Tibial artery (tissue), 4 donors: ENCODE measurements at regions not wholly inside any gene's neighbourhood (a gene's known extent, or its start where the extent isn't known, plus 50 kb on each side); places are given as distances from the start of the nearest gene placed in this dataset.
"Not testable (repeated sequence)": the region's sequence is repeated elsewhere in the genome, so short reads cannot be mapped to it uniquely, and the experiment has no call there.

ENCODE experiments used
- DNase-seq, 2 donors: peaks; one replicate each; pipeline ENCODE4 v3.0.0-alpha.2; 2019
- H3K27ac ChIP-seq, 2 donors: fragments of 200-600 bp; sonication (generic) in 1 of 2; 1 replicate in 1 of 2; 2 replicates in 1 of 2; pipeline ENCODE4 v1.5.1; 2018 to 2019; ENCODE audit warnings: mild to moderate bottlenecking in 1 of 2
- H3K27me3 ChIP-seq, 2 donors: fragments of 200-600 bp; sonication (generic) in 1 of 2; one replicate each; pipeline versions ENCODE4 v1.5.1 to v1.6.0; 2016 to 2019
- H3K36me3 ChIP-seq, 3 donors: fragments of 200-600 bp; sonication (generic) in 2 of 3; one replicate each; pipeline ENCODE4 v1.5.1; 2016 to 2019; ENCODE audit warnings: mild to moderate bottlenecking in 2 of 3
- H3K4me1 ChIP-seq, 4 donors: fragments of 200-600 bp; sonication (generic) in 2 of 4; 1 replicate in 3 of 4; 2 replicates in 1 of 4; pipeline ENCODE4 v1.5.1; 2016 to 2019
- H3K4me3 ChIP-seq, 2 donors: fragments of 200-600 bp; sonication (generic) in 1 of 2; 1 replicate in 1 of 2; 2 replicates in 1 of 2; pipeline ENCODE4 v1.5.1; 2018 to 2019; ENCODE audit warnings: mild to moderate bottlenecking in 2 of 2
- H3K9me3 ChIP-seq, 3 donors: fragments of 200-600 bp; sonication (generic) in 1 of 3; one replicate each; pipeline ENCODE4 v1.5.1; 2016 to 2019
- CTCF ChIP-seq, 2 experiments: fragments of 200-600 bp in 1 of 2; fragments of 450-650 bp in 1 of 2; IDR thresholded peaks; one replicate each; pipeline ENCODE4 v1.5.1; 2017 to 2019; ENCODE audit warnings: antibody characterized with exemption in 2 of 2, mild to moderate bottlenecking in 1 of 2, moderate library complexity in 1 of 2
- intact Hi-C: fragments of 100-400 bp; cut with DNase I; formaldehyde crosslinking; loops from one replicate; pipeline ENCODE4 v1.15.0; 2023; ENCODE audit warnings: low total_unique reads

GRCh38 chr4:177798161-177798560, 355.9 kb upstream of the AGA start:
- no peak for TF ChIP-seq CTCF (IDR thresholded peaks at IDR 0.05)
- no peak for DNase-seq
- H3K36me3 ChIP-seq: no peaks in the 10 kb centered on the region

GRCh38 chr4:177802162-177802561, 359.9 kb upstream of the AGA start:
- H3K27me3 ChIP-seq: no peaks in the 10 kb centered on the region
- intact Hi-C loops: no loop called here
- no peak overlapping the region for H3K4me3 ChIP-seq
- no peak for DNase-seq
- H3K9me3 ChIP-seq: no peaks in the 10 kb centered on the region
- no peaks in the 10 kb centered on the region for H3K36me3 ChIP-seq
- TF ChIP-seq CTCF (IDR thresholded peaks at IDR 0.05): no peak
- no peak overlapping the region for H3K27ac ChIP-seq
- H3K4me1 ChIP-seq: no peaks in the 10 kb centered on the region

More at GRCh38 chr4:177798161-177798560, 355.9 kb upstream of the AGA start:
- intact Hi-C loops: no loop called here
- Histone ChIP-seq H3K4me3 (no peak overlapping the region), H3K27me3 (no peaks in the 10 kb centered on the region), H3K27ac (no peak overlapping the region), H3K9me3 (no peaks in the 10 kb centered on the region), H3K4me1 (no peaks in the 10 kb centered on the region)

- intact Hi-C loops: no loop called here
- H3K27ac ChIP-seq: no peak overlapping the region
Observed at GRCh38 chr4:177802661-177803060, 360.4 kb upstream of the AGA start.

GRCh38 chr4:177803151-177803550, 360.9 kb upstream of the AGA start:
- Histone ChIP-seq H3K27me3 (no peaks in the 10 kb centered on the region), H3K27ac (no peak overlapping the region), H3K36me3 (no peaks in the 10 kb centered on the region), H3K4me3 (no peak overlapping the region), H3K9me3 (no peaks in the 10 kb centered on the region), H3K4me1 (no peaks in the 10 kb centered on the region)
- no peak for TF ChIP-seq CTCF (IDR thresholded peaks at IDR 0.05)
- intact Hi-C loops: no loop called here
- no peak for DNase-seq

More at GRCh38 chr4:177802661-177803060, 360.4 kb upstream of the AGA start:
- Histone ChIP-seq H3K36me3 (no peaks in the 10 kb centered on the region), H3K4me1 (no peaks in the 10 kb centered on the region), H3K4me3 (no peak overlapping the region), H3K9me3 (no peaks in the 10 kb centered on the region), H3K27me3 (no peaks in the 10 kb centered on the region)
- TF ChIP-seq CTCF (IDR thresholded peaks at IDR 0.05): no peak
- DNase-seq: no peak

- Histone ChIP-seq H3K4me3 (no peak overlapping the region), H3K4me1 (no peaks in the 10 kb centered on the region), H3K27ac (no peak overlapping the region), H3K27me3 (no peaks in the 10 kb centered on the region), H3K36me3 (no peaks in the 10 kb centered on the region), H3K9me3 (no peaks in the 10 kb centered on the region)
- TF ChIP-seq CTCF (IDR thresholded peaks at IDR 0.05): no peak
- no peak for DNase-seq
- intact Hi-C loops: no loop called here
Observed at GRCh38 chr4:177809791-177810190, 367.6 kb upstream of the AGA start.

- H3K4me3 ChIP-seq: no peak overlapping the region
- no peaks in the 10 kb centered on the region for H3K4me1 ChIP-seq
- no peak for TF ChIP-seq CTCF (IDR thresholded peaks at IDR 0.05)
- no peaks in the 10 kb centered on the region for H3K9me3 ChIP-seq
- no peak for DNase-seq
- H3K36me3 ChIP-seq: no peaks in the 10 kb centered on the region
- intact Hi-C loops: no loop called here
- H3K27me3 ChIP-seq: no peaks in the 10 kb centered on the region
- no peak overlapping the region for H3K27ac ChIP-seq
Observed at GRCh38 chr4:177810220-177810619, 368.0 kb upstream of the AGA start.

GRCh38 chr4:177818392-177818791, 376.2 kb upstream of the AGA start:
- intact Hi-C loops, H3K27ac ChIP-seq, H3K4me1 ChIP-seq, H3K4me3 ChIP-seq, H3K27me3 ChIP-seq, H3K9me3 ChIP-seq, DNase-seq, H3K36me3 ChIP-seq: not testable (repeated sequence)
